Sigmoid colon (tissue), 6 donors: ENCODE measurements at regions not wholly inside any gene's neighbourhood (a gene's known extent, or its start where the extent isn't known, plus 50 kb on each side); places are given as distances from the start of the nearest gene placed in this dataset.

Experiments
- DNase-seq: peaks from one replicate; pipeline ENCODE4 v3.0.0-alpha.2; 2019
- H3K27ac ChIP-seq, 4 donors: fragments of 200-600 bp; sonication (generic); one replicate each; pipeline ENCODE4 v1.5.1; 2016 to 2019; ENCODE audit warnings: mild to moderate bottlenecking in 1 of 4
- H3K27me3 ChIP-seq, 3 donors: fragments of 200-600 bp; sonication (generic); one replicate each; pipeline ENCODE4 v1.5.1; 2019; ENCODE audit warnings: mild to moderate bottlenecking in 1 of 3
- H3K36me3 ChIP-seq, 4 donors: fragments of 200-600 bp; sonication (generic); one replicate each; pipeline ENCODE4 v1.5.1; 2016 to 2019
- H3K4me1 ChIP-seq, 4 donors: fragments of 200-600 bp; sonication (generic); one replicate each; pipeline ENCODE4 v1.5.1; 2017 to 2019
- H3K4me3 ChIP-seq, 4 donors: fragments of 200-600 bp; sonication (generic); one replicate each; pipeline ENCODE4 v1.5.1; 2017 to 2019; ENCODE audit warnings: mild to moderate bottlenecking in 2 of 4, moderate library complexity in 1 of 4
- H3K9me3 ChIP-seq, 4 donors: fragments of 200-600 bp in 3 of 4; sonication (generic) in 3 of 4; one replicate each; pipeline versions ENCODE4 v1.5.1 to v1.6.1; 2013 to 2019
- EP300 ChIP-seq, 4 donors: sonication (generic); formaldehyde crosslinking; IDR thresholded peaks; one replicate each; pipeline ENCODE4 v1.6.1; 2017; ENCODE audit warnings: antibody characterized with exemption in 4 of 4
- POLR2A ChIP-seq, 2 donors: fragments of 450-650 bp; IDR thresholded peaks; one replicate each; pipeline ENCODE4 v1.6.1; 2016; ENCODE audit warnings: antibody characterized with exemption in 2 of 2, mild to moderate bottlenecking in 2 of 2, moderate library complexity in 2 of 2
- POLR2AphosphoS5 ChIP-seq, 4 donors: sonication (generic); formaldehyde crosslinking; IDR thresholded peaks; one replicate each; pipeline ENCODE4 v1.6.1; 2017; ENCODE audit warnings: antibody characterized with exemption in 4 of 4
- WGBS, 2 donors: extraction: QIAGEN DNeasy Blood & Tissue Kit; methylation state at CpG; one replicate each; pipeline ENCODE4 v1.1.7; 2013; 5-methylcytosine and 5-hydroxymethylcytosine counted together
- intact Hi-C: fragments of 100-400 bp; cut with DNase I; formaldehyde crosslinking; loops from one replicate; pipeline ENCODE4 v1.15.1; 2023
- TF ChIP-seq, protein P1 (sequence below), 4 experiments: fragments of 450-650 bp in 3 of 4; fragments of 200-600 bp in 1 of 4; IDR thresholded peaks; one replicate each; pipeline ENCODE4 v1.5.1; 2016 to 2019; ENCODE audit warnings: antibody characterized with exemption in 4 of 4, mild to moderate bottlenecking in 3 of 4, moderate library complexity in 2 of 4
- donor health status: healthy with polysubstance abuse.
- donor health status: healthy.

DNA sequence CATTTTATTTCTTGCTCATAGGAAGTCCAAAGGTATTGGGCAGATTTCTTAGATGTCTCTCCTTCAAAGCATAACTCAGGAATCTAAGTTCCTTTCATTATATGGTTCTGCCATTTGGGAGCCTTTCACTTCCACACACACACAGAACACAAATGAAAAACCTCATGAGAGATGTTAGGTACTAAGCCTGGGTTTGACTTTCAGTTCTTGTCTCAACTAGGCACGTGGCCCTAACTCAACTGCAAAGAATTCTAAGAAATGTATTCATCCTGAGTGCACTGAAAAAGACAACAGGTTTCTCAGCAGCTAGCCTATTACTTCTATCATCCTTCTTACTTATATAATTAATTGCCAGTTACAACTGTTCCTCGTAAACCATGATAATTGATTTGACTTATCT, 190.0 kb upstream of the SAMSN1 start:
- H3K9me3 ChIP-seq: no peaks in the 10 kb centered on the region
- H3K4me3 ChIP-seq: no peak overlapping the region
- WGBS, 2 donors: 72 to 89% methylated on average over 2 of the region's 2 CpGs
- TF ChIP-seq EP300 (IDR thresholded peaks at IDR 0.05): no peak
- TF ChIP-seq, protein P1, sequence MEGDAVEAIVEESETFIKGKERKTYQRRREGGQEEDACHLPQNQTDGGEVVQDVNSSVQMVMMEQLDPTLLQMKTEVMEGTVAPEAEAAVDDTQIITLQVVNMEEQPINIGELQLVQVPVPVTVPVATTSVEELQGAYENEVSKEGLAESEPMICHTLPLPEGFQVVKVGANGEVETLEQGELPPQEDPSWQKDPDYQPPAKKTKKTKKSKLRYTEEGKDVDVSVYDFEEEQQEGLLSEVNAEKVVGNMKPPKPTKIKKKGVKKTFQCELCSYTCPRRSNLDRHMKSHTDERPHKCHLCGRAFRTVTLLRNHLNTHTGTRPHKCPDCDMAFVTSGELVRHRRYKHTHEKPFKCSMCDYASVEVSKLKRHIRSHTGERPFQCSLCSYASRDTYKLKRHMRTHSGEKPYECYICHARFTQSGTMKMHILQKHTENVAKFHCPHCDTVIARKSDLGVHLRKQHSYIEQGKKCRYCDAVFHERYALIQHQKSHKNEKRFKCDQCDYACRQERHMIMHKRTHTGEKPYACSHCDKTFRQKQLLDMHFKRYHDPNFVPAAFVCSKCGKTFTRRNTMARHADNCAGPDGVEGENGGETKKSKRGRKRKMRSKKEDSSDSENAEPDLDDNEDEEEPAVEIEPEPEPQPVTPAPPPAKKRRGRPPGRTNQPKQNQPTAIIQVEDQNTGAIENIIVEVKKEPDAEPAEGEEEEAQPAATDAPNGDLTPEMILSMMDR (IDR thresholded peaks at IDR 0.05): no peak
- no peak for TF ChIP-seq POLR2AphosphoS5 (IDR thresholded peaks at IDR 0.05)
- no peak for TF ChIP-seq POLR2A (IDR thresholded peaks at IDR 0.05)
- no peak overlapping the region for H3K27ac ChIP-seq
- H3K27me3 ChIP-seq: no peaks in the 10 kb centered on the region
- intact Hi-C loops: no loop called here
- no peaks in the 10 kb centered on the region for H3K36me3 ChIP-seq
- DNase-seq: no peak
- H3K4me1 ChIP-seq: no peaks in the 10 kb centered on the region

DNA sequence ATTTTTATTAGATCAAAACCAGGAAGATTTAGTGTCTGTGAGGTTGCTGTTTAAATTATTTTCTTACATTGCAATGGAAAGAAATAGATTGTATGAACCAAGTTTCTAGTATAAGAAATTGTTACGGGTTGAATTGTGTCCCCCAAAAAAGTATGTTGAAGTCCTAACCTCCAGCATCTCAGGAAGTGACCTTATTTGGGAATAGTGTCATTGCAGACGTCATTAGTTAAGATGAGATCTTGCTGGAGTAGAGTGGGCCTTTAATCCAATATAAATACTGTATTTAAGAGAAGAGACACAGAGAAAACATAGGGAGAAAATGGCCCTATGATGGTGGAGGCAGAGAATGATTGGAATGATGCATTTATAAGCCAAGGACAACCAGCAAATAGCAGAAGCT, 188.7 kb upstream of the SAMSN1 start:
- no peaks in the 10 kb centered on the region for H3K27me3 ChIP-seq
- H3K27ac ChIP-seq: no peak overlapping the region
- no peaks in the 10 kb centered on the region for H3K4me1 ChIP-seq
- H3K4me3 ChIP-seq: no peak overlapping the region
- no peak for DNase-seq
- WGBS, 2 donors: 89 to 91% methylated on average over 2 of the region's 2 CpGs
- H3K36me3 ChIP-seq: no peaks in the 10 kb centered on the region
- no peaks in the 10 kb centered on the region for H3K9me3 ChIP-seq
- TF ChIP-seq, protein P1 (IDR thresholded peaks at IDR 0.05): no peak
- no peak for TF ChIP-seq POLR2A (IDR thresholded peaks at IDR 0.05)
- TF ChIP-seq POLR2AphosphoS5 (IDR thresholded peaks at IDR 0.05): no peak
- TF ChIP-seq EP300 (IDR thresholded peaks at IDR 0.05): no peak
- intact Hi-C loops: no loop called here

DNA sequence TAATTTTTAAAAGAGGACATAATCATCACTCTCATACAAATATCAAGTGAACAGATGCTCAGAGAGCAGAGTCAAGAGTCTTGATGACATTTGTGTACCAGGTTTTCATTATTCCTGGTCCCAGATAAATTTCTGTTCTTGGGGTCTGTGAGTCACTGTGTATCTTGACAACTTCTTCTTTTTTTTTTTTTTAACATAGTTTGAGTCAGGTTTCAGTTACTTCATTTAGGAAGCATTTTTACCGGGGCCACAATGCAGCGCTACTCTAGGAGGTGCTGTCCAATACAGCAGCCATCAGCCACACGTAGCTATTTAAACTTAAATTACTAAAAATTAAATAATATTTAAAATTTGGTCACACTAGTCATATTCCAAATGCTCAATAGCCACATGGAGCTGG, 188.1 kb upstream of the SAMSN1 start:
- no peaks in the 10 kb centered on the region for H3K4me1 ChIP-seq
- no peaks in the 10 kb centered on the region for H3K27me3 ChIP-seq
- H3K27ac ChIP-seq: no peak overlapping the region
- intact Hi-C loops: no loop called here
- TF ChIP-seq POLR2AphosphoS5 (IDR thresholded peaks at IDR 0.05): no peak
- TF ChIP-seq EP300 (IDR thresholded peaks at IDR 0.05): no peak
- no peak for TF ChIP-seq POLR2A (IDR thresholded peaks at IDR 0.05)
- WGBS, 2 donors: 68 to 88% methylated on average over 3 of the region's 3 CpGs
- no peak for DNase-seq
- H3K9me3 ChIP-seq: no peaks in the 10 kb centered on the region
- no peak overlapping the region for H3K4me3 ChIP-seq
- no peaks in the 10 kb centered on the region for H3K36me3 ChIP-seq

DNA sequence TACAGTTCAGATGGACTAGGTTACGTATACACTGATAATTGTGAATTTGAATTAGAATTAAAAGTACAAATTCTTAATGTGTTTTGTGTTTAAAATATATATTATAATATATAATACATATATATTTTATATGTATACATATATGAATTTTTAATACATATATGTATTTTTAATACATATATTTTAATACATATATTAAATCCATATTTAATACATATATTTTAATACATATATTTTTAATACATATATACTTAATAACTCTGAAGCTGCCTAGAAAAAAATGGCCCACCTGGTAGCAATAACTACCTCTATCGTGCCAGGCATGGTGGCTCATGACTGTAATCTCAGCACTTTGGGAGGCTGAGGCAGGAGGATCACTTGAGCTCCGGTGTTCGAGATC, 179.1 kb upstream of the SAMSN1 start:
- 98 to 99% methylated on average over 4 of the region's 4 CpGs for WGBS, 2 donors
- intact Hi-C loops: no loop called here

DNA sequence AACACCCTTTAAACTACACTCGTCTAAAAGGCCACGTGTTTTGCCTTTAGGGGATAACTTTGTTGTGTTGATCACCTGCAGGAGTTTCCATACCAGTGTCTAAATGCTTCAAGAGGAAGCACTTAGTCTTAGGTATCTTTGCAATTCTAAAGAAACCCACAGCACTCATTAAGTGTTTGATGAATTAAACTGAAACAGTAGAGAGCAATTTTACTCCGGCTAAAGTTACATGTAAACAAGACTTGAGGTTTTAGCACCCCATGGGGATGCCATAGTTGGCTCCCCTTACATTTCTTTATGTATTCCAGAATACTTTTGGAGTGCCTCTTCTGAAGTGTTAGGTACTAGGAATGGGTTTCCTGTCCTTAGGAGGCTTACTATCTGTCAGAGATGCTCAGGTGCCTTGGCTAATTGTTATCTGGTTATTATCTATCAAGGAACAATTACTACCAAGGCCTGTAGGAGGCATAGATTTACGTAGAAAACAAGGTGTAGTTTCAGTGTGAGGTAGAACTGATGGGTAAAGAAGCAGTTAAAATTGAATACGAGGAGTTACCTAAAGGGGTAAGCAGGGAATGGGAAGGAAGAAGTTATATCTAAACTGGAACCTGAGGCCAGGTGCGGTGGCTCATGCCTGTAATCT, 176.8 kb upstream of the SAMSN1 start:
- Histone ChIP-seq H3K27ac (no peak overlapping the region), H3K36me3 (no peaks in the 10 kb centered on the region), H3K4me1 (no peaks in the 10 kb centered on the region), H3K27me3 (no peaks in the 10 kb centered on the region), H3K4me3 (no peak overlapping the region), H3K9me3 (no peaks in the 10 kb centered on the region)
- WGBS, 2 donors: 92% methylated on average over 6 of the region's 6 CpGs
- intact Hi-C loops: no loop called here
- TF ChIP-seq, protein P1 (IDR thresholded peaks at IDR 0.05): no peak
- TF ChIP-seq POLR2AphosphoS5 (IDR thresholded peaks at IDR 0.05) (no peak), POLR2A (IDR thresholded peaks at IDR 0.05) (no peak), EP300 (IDR thresholded peaks at IDR 0.05) (no peak)
- no peak for DNase-seq

More for the DNA sequence above, 179.1 kb upstream of the SAMSN1 start:
- no peak overlapping the region for H3K4me3 ChIP-seq
- no peaks in the 10 kb centered on the region for H3K4me1 ChIP-seq
- DNase-seq: no peak
- H3K27ac ChIP-seq: no peak overlapping the region
- H3K9me3 ChIP-seq: no peaks in the 10 kb centered on the region
- TF ChIP-seq POLR2AphosphoS5 (IDR thresholded peaks at IDR 0.05) (no peak), POLR2A (IDR thresholded peaks at IDR 0.05) (no peak), EP300 (IDR thresholded peaks at IDR 0.05) (no peak)
- TF ChIP-seq, protein P1 (IDR thresholded peaks at IDR 0.05): no peak
- no peaks in the 10 kb centered on the region for H3K27me3 ChIP-seq
- H3K36me3 ChIP-seq: no peaks in the 10 kb centered on the region
